ENCODE measurements at regions not wholly inside any gene's neighbourhood (a gene's known extent, or its start where the extent isn't known, plus 50 kb on each side); places are given as distances from the start of the nearest gene placed in this dataset.

DNA sequence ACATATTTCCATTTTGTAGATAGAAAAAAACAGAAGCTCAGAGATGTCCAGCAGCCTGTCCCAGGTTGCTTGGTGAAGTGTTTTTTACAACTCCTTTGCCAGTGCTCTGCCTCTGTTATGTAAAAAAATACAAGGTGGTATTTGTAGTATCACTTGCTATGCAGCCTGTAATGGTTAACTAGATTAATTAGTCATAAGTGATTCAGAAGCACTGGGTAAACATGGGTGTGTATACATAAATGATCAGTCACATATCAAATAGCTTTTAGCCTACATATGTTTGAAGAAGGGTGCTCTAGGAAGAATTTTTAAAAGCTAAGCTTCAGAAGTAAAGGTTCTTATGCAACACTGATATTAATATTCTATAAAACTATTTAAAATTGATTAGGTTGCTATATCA is 70.0 kb upstream of the MAGI3 start:
- no peak for DNase-seq (ENCODE audit: low read depth, low spot score)
- Histone ChIP-seq H3K4me3 (ENCODE audit: control insufficient read depth in 2 of 3, extremely low read depth in 1 of 3, insufficient read depth in 2 of 3, low read depth in 1 of 3, low read length in 3 of 3) (no peak overlapping the region), H4K20me1 (ENCODE audit: control insufficient read depth, extremely low read depth, insufficient read depth, low read length) (no peaks in the 10 kb centered on the region), H3K9ac (ENCODE audit: control insufficient read depth, extremely low read depth, insufficient read depth, low read length) (no peak overlapping the region), H3K79me2 (ENCODE audit: control insufficient read depth, insufficient read depth, low read length) (no peaks in the 10 kb centered on the region), H3K27ac (ENCODE audit: control insufficient read depth, insufficient read depth, low read length) (no peak overlapping the region), H3K36me3 (ENCODE audit: control insufficient read depth in 2 of 2, extremely low read depth in 1 of 2, insufficient read depth in 2 of 2, low read length in 2 of 2) (no peaks in the 10 kb centered on the region), H2AFZ (ENCODE audit: control insufficient read depth, low read length) (no peak overlapping the region), H3K9me3 (ENCODE audit: control insufficient read depth, low read depth, low read length) (no peaks in the 10 kb centered on the region), H3K27me3 (ENCODE audit: control insufficient read depth, extremely low read depth, insufficient read depth, low read length) (no peaks in the 10 kb centered on the region), H3K4me2 (ENCODE audit: control insufficient read depth, extremely low read depth, insufficient read depth, low read depth, low read length) (no peak overlapping the region), H3K4me1 (ENCODE audit: control insufficient read depth, extremely low read depth, insufficient read depth, low read length) (peaks cover 11% of the 10 kb centered on the region), H3K9me1 (ENCODE audit: control insufficient read depth, extremely low read depth, insufficient read depth, low read length) (no peaks in the 10 kb centered on the region)
- dilution Hi-C loops (cut with MboI; ENCODE audit: extremely low pct_ligation_motif_present, low sequenced_read_pairs) = no loop called here
- TF ChIP-seq, protein P1, sequence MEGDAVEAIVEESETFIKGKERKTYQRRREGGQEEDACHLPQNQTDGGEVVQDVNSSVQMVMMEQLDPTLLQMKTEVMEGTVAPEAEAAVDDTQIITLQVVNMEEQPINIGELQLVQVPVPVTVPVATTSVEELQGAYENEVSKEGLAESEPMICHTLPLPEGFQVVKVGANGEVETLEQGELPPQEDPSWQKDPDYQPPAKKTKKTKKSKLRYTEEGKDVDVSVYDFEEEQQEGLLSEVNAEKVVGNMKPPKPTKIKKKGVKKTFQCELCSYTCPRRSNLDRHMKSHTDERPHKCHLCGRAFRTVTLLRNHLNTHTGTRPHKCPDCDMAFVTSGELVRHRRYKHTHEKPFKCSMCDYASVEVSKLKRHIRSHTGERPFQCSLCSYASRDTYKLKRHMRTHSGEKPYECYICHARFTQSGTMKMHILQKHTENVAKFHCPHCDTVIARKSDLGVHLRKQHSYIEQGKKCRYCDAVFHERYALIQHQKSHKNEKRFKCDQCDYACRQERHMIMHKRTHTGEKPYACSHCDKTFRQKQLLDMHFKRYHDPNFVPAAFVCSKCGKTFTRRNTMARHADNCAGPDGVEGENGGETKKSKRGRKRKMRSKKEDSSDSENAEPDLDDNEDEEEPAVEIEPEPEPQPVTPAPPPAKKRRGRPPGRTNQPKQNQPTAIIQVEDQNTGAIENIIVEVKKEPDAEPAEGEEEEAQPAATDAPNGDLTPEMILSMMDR (optimal IDR thresholded peaks at IDR 0.05 in 1 of 3, IDR thresholded peaks at IDR 0.05 in 1 of 3, conservative IDR thresholded peaks at IDR 0.05 in 1 of 3; ENCODE audit: extremely low read depth in 1 of 3, insufficient read depth in 2 of 3, low read length in 3 of 3) = no peak
- no peak for TF ChIP-seq EZH2 (IDR thresholded peaks at IDR 0.05; ENCODE audit: low read length)
- FAIRE-seq = no peak

DNA sequence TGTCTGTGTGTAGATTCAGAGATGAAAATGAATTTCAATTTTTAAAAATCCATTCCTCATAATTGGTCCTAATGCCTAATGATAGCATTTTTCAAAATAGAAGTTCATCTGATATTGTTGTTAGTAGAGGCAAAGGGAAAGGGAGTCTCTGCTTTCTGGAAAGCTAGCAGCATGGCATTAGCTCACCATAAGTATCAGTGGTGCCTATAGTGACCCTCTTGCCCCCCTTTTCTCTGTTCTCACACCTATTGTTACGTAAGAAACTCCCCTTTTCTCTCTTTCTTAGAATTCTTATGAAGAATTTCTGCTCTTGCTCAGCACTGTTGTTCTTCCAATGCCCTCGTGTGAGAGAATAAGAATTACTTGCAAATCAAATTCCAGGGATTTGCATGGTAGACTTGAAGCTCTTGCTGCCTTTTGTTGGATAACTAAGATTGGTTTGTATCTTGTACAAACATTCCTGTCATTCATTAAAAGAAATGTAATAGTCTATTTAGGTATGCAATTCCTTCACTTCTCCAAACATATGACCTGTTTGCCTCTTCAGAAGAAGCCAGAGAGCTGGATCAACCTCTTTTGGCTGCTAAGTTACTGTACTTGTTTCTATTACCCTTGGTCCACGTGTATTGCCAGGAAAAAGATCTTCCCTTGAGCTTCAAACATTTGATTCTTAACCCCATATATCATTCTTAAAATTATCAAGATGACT is 69.2 kb upstream of the MAGI3 start:
- TF ChIP-seq, protein P1 (optimal IDR thresholded peaks at IDR 0.05 in 1 of 3, IDR thresholded peaks at IDR 0.05 in 1 of 3, conservative IDR thresholded peaks at IDR 0.05 in 1 of 3; ENCODE audit: extremely low read depth in 1 of 3, insufficient read depth in 2 of 3, low read length in 3 of 3) = no peak
- TF ChIP-seq EZH2 (IDR thresholded peaks at IDR 0.05; ENCODE audit: low read length) = no peak
- no peaks in the 10 kb centered on the region for H4K20me1 ChIP-seq (ENCODE audit: control insufficient read depth, extremely low read depth, insufficient read depth, low read length)
- dilution Hi-C loops (cut with MboI; ENCODE audit: extremely low pct_ligation_motif_present, low sequenced_read_pairs) = no loop called here
- H3K4me3 ChIP-seq (ENCODE audit: control insufficient read depth in 2 of 3, extremely low read depth in 1 of 3, insufficient read depth in 2 of 3, low read depth in 1 of 3, low read length in 3 of 3) = no peak overlapping the region
- H2AFZ ChIP-seq (ENCODE audit: control insufficient read depth, low read length) = no peak overlapping the region
- H3K27ac ChIP-seq (ENCODE audit: control insufficient read depth, insufficient read depth, low read length) = no peak overlapping the region
- H3K9me1 ChIP-seq (ENCODE audit: control insufficient read depth, extremely low read depth, insufficient read depth, low read length) = no peaks in the 10 kb centered on the region
- no peak for FAIRE-seq
- H3K4me1 ChIP-seq (ENCODE audit: control insufficient read depth, extremely low read depth, insufficient read depth, low read length) = peaks cover 15% of the 10 kb centered on the region
- H3K4me2 ChIP-seq (ENCODE audit: control insufficient read depth, extremely low read depth, insufficient read depth, low read depth, low read length) = no peak overlapping the region
- H3K9ac ChIP-seq (ENCODE audit: control insufficient read depth, extremely low read depth, insufficient read depth, low read length) = no peak overlapping the region
- no peaks in the 10 kb centered on the region for H3K79me2 ChIP-seq (ENCODE audit: control insufficient read depth, insufficient read depth, low read length)
- H3K9me3 ChIP-seq (ENCODE audit: control insufficient read depth, low read depth, low read length) = no peaks in the 10 kb centered on the region
- H3K27me3 ChIP-seq (ENCODE audit: control insufficient read depth, extremely low read depth, insufficient read depth, low read length) = no peaks in the 10 kb centered on the region
- H3K36me3 ChIP-seq (ENCODE audit: control insufficient read depth in 2 of 2, extremely low read depth in 1 of 2, insufficient read depth in 2 of 2, low read length in 2 of 2) = no peaks in the 10 kb centered on the region
- no peak for DNase-seq (ENCODE audit: low read depth, low spot score)

Measured in keratinocyte (primary cell).